ENCODE measurements at regions not wholly inside any gene's neighbourhood (a gene's known extent, or its start where the extent isn't known, plus 50 kb on each side); places are given as distances from the start of the nearest gene placed in this dataset.

DNA sequence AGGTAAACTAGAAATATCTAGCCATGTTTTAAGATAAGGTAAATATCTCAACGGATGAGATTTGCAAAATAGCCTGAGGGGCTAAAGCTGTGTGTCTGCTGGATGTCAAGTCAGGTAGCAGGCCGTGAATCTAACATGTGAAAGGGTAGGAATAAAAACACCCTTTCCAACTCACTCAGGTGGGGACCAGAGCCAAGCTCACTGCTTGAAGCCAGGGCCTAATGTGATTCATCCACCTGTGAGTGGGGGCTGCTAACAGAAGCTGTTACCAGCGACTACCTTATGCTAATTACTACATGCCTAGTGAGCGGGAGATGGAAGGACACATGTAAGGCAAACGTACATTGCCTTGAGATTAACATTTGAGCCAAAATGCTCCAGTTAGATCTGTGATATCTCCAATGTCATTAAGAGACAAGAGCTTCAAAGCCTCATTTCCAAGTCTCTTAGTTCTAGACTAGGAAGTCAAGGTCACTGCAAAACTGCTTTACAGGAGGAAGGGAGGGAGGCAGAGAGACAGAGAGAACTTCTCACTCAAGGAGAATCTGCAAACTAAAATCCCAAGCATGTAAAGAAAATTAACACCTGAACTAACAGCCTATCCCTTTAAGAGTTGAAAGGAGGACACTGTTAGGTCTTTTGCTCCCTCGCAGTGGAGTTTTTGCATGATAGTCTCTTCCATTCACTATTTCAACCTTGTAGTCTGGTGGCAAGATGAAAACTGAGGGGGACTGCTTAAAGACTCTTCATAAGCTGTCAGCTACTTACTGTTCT, 141.6 kb upstream of the RPS23 start:
- H3K9me3 ChIP-seq = no peaks in the 10 kb centered on the region
- H3K36me3 ChIP-seq = no peaks in the 10 kb centered on the region
- no peak for DNase-seq
- TF ChIP-seq, protein P1, sequence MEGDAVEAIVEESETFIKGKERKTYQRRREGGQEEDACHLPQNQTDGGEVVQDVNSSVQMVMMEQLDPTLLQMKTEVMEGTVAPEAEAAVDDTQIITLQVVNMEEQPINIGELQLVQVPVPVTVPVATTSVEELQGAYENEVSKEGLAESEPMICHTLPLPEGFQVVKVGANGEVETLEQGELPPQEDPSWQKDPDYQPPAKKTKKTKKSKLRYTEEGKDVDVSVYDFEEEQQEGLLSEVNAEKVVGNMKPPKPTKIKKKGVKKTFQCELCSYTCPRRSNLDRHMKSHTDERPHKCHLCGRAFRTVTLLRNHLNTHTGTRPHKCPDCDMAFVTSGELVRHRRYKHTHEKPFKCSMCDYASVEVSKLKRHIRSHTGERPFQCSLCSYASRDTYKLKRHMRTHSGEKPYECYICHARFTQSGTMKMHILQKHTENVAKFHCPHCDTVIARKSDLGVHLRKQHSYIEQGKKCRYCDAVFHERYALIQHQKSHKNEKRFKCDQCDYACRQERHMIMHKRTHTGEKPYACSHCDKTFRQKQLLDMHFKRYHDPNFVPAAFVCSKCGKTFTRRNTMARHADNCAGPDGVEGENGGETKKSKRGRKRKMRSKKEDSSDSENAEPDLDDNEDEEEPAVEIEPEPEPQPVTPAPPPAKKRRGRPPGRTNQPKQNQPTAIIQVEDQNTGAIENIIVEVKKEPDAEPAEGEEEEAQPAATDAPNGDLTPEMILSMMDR (IDR thresholded peaks at IDR 0.05) = no peak
- no peak for TF ChIP-seq POLR2A (IDR thresholded peaks at IDR 0.05)
- no peaks in the 10 kb centered on the region for H3K27me3 ChIP-seq
- intact Hi-C loops (cut with DNase I; ENCODE audit: low total_unique reads) = no loop called here
- H3K27ac ChIP-seq = no peak overlapping the region
- no peak overlapping the region for H3K4me3 ChIP-seq
- H3K4me1 ChIP-seq = no peaks in the 10 kb centered on the region

DNA sequence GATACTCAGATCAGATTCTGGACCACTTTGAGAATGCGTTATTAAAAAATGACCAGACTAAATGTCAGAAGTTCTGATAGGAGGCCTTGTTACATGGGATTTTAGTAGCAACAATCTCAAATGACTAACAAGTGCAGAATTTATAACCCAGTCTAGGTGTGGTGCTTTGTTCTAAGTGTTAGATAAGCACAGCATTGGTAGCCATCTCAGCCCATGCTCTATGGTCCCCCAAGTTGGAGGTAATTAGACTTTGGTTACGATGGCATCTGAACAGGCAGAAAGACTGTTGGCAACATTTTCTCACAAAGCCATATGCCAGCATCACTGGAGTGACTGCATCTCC, 140.4 kb upstream of the RPS23 start:
- Histone ChIP-seq H3K4me1 (no peaks in the 10 kb centered on the region), H3K36me3 (no peaks in the 10 kb centered on the region), H3K27ac (no peak overlapping the region), H3K9me3 (no peaks in the 10 kb centered on the region), H3K4me3 (no peak overlapping the region), H3K27me3 (no peaks in the 10 kb centered on the region)
- TF ChIP-seq, protein P1 (IDR thresholded peaks at IDR 0.05) = no peak
- no peak for DNase-seq
- intact Hi-C loops (cut with DNase I; ENCODE audit: low total_unique reads) = no loop called here

DNA sequence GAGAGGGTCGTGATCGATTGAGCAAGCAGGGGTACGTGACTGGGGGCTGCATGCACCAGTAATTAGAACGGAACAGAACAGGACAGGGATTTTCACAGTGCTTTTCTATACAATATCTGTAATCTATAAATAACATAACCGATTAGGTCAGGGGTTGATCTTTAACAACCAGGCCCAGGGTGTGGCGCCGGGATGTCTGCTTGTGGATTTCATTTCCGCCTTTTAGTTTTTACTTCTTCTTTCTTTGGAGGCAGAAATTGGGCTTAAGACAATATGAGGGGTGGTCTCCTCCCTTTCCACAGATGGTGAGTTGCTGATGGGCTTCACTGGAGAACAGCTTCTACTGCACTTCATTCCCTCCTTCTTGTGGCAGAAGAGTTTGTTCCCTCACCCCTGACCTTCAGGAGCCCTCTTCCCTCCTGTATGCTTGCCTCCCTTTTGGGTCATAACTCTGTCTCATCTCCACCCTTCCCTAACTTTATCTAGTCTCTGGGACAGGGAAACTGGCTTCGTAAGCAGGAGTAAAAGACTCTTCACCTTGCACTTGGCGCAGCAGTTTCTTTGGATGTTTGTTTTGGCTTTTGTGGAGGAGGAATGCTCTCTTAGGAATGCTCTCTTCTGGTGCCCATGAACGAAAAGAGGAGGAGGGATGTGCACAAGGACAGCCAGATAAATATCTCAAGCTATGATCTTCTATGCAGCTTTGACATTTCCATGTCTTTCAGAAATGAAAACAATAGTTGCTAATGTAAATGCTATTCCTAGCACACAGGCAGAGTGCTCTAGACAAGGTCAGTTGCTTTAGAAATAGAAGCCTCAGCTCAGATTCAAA, 139.8 kb upstream of the RPS23 start:
- H3K9me3 ChIP-seq = no peaks in the 10 kb centered on the region
- TF ChIP-seq, protein P1 (IDR thresholded peaks at IDR 0.05) = no peak
- TF ChIP-seq POLR2A (IDR thresholded peaks at IDR 0.05) = no peak
- H3K4me1 ChIP-seq = no peaks in the 10 kb centered on the region
- no peak overlapping the region for H3K4me3 ChIP-seq
- intact Hi-C loops (cut with DNase I; ENCODE audit: low total_unique reads) = no loop called here
- H3K27ac ChIP-seq = peak overlapping the region in 1 of 2 donors; percentile 16
- no peak for DNase-seq
- no peaks in the 10 kb centered on the region for H3K36me3 ChIP-seq
- no peaks in the 10 kb centered on the region for H3K27me3 ChIP-seq

DNA sequence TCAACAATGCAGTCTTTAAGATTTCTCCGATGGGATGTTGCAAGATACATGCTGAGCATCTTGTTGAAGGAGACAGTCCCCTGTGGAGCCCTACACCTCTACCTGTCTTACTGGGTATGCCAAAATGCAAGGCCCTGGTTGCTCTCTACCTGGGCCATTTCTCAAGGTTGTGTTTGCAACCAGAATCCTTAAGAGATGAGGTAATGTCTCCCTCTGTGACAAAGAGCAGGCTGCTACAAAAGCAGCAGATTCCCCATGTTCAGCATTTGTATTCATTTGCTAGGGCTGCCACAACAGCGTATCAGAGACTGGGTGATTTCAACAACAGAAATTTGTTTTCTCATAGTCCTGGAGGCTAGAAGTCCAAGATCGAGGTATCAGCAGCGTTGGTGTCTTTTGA, 138.4 kb upstream of the RPS23 start:
- intact Hi-C loops (cut with DNase I; ENCODE audit: low total_unique reads) = no loop called here
- Histone ChIP-seq H3K27me3 (no peaks in the 10 kb centered on the region), H3K27ac (no peak overlapping the region), H3K9me3 (no peaks in the 10 kb centered on the region), H3K4me3 (no peak overlapping the region), H3K4me1 (no peaks in the 10 kb centered on the region), H3K36me3 (no peaks in the 10 kb centered on the region)
- no peak for TF ChIP-seq POLR2A (IDR thresholded peaks at IDR 0.05)
- TF ChIP-seq, protein P1 (IDR thresholded peaks at IDR 0.05) = no peak
- no peak for DNase-seq

DNA sequence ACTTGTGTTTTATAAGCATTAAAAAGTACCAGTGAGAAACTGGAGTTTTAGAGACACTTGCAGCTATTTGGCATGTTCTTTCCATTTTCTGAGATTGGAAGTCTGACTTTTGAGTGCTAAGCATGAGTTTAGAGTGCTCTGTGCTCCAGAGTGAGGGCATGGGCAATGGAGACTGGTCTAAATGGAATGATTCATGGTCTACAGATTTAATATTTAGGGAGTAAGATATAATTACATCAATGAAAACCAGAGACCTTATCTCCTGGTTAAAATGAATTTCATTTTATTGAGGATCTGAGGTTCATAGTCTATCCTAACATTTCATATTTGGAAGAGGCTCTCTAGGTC, 135.9 kb upstream of the RPS23 start:
- intact Hi-C loops (cut with DNase I; ENCODE audit: low total_unique reads) = no loop called here
- H3K4me3 ChIP-seq = no peak overlapping the region
- no peaks in the 10 kb centered on the region for H3K36me3 ChIP-seq
- H3K27me3 ChIP-seq = no peaks in the 10 kb centered on the region
- peak overlapping the region; percentile 40 to 57 for H3K27ac ChIP-seq
- TF ChIP-seq, protein P1 (IDR thresholded peaks at IDR 0.05) = no peak
- no peak for TF ChIP-seq POLR2A (IDR thresholded peaks at IDR 0.05)
- DNase-seq = no peak
- no peaks in the 10 kb centered on the region for H3K9me3 ChIP-seq
- H3K4me1 ChIP-seq = no peaks in the 10 kb centered on the region

Measured in uterus (tissue), 3 donors.